Activated CD8-positive, alpha-beta T cell treated with anti-CD3 and anti-CD28 coated beads, Interleukin-2, amount 10 ng/mL, durations not matched to agents 7 days and 5 days (primary cell): ENCODE measurements at regions not wholly inside any gene's neighbourhood (a gene's known extent, or its start where the extent isn't known, plus 50 kb on each side); places are given as distances from the start of the nearest gene placed in this dataset.
A peak's percentile ranks its signal among the peaks of the same experiment; 100 is the strongest.
"Not testable (repeated sequence)": the region's sequence is repeated elsewhere in the genome, so short reads cannot be mapped to it uniquely, and the experiment has no call there.

Experiments
- ATAC-seq: fragments of 150-1000 bp; cut with Tn5 transposase; one replicate; pipeline ENCODE4 v1.10.0; 2021; ENCODE audit warnings: moderate library complexity
- CTCF ChIA-PET: fragments of 350-600 bp; sonication (Branson Sonifier 250); formaldehyde crosslinking; loops from one replicate; lab custom pipeline; 2021; ENCODE audit warnings: antibody characterized with exemption; lab: Charles Lee
- POLR2A ChIA-PET: fragments of 350-600 bp; sonication (Branson Sonifier 250); formaldehyde crosslinking; loops from one replicate; lab custom pipeline; 2021; ENCODE audit warnings: antibody characterized with exemption; lab: Charles Lee
- DNase-seq: peaks from one replicate; pipeline ENCODE4 v3.0.0-alpha.2; 2020
- H3K27ac Mint-ChIP-seq: one replicate; pipeline ENCODE4 v1.8.0; 2021; ENCODE audit warnings: mild to moderate bottlenecking, mixed read lengths
- H3K27me3 Mint-ChIP-seq: one replicate; pipeline ENCODE4 v1.8.0; 2021; ENCODE audit warnings: low read depth, mixed read lengths
- H3K36me3 Mint-ChIP-seq: one replicate; pipeline ENCODE4 v1.8.0; 2021; ENCODE audit warnings: low read depth, mixed read lengths
- H3K4me1 Mint-ChIP-seq: one replicate; pipeline ENCODE4 v1.8.0; 2021; ENCODE audit warnings: low read depth, mixed read lengths
- H3K4me3 Mint-ChIP-seq: one replicate; pipeline ENCODE4 v1.8.0; 2021; ENCODE audit warnings: mild to moderate bottlenecking, mixed read lengths
- H3K9me3 Mint-ChIP-seq: one replicate; pipeline ENCODE4 v1.8.0; 2022; ENCODE audit warnings: mixed read lengths; ENCODE audit not compliant: insufficient read depth

- no peaks in the 10 kb centered on the region for H3K36me3 Mint-ChIP-seq
- H3K27me3 Mint-ChIP-seq: peaks cover 6% of the 10 kb centered on the region
- H3K4me3 Mint-ChIP-seq: no peak overlapping the region
- DNase-seq (no peak), ATAC-seq (no peak)
- CTCF ChIA-PET: interaction anchor here (0.6 to 3.6 kb wide), 2 partner anchors 11 to 194 kb away, joined by 3 to 26 read pairs; no protein-coding TSS in a partner anchor
- H3K27ac Mint-ChIP-seq: no peak overlapping the region
- POLR2A ChIA-PET: no interaction called here
- H3K4me1 Mint-ChIP-seq: no peaks in the 10 kb centered on the region
- H3K9me3 Mint-ChIP-seq: no peaks in the 10 kb centered on the region
Measured at GRCh38 chr3:25844891-25845290, 55.0 kb downstream of the OXSM start.

- ATAC-seq: no peak
- no peak overlapping the region for H3K27ac Mint-ChIP-seq
- ChIA-PET POLR2A (no interaction called here), CTCF (interaction anchor here (0.9 to 3.6 kb wide), 2 partner anchors 10 to 197 kb away, joined by 3 to 26 read pairs; no protein-coding TSS in a partner anchor)
- no peaks in the 10 kb centered on the region for H3K36me3 Mint-ChIP-seq
- no peaks in the 10 kb centered on the region for H3K4me1 Mint-ChIP-seq
- H3K27me3 Mint-ChIP-seq: peaks cover 6% of the 10 kb centered on the region
- no peak overlapping the region for H3K4me3 Mint-ChIP-seq
- no peak for DNase-seq
- H3K9me3 Mint-ChIP-seq: no peaks in the 10 kb centered on the region
Measured at GRCh38 chr3:25846282-25846681, 56.4 kb downstream of the OXSM start.

- Mint-ChIP-seq H3K4me3 (no peak overlapping the region), H3K9me3 (no peaks in the 10 kb centered on the region), H3K4me1 (no peaks in the 10 kb centered on the region), H3K27ac (no peak overlapping the region), H3K36me3 (no peaks in the 10 kb centered on the region), H3K27me3 (peaks cover 3% of the 10 kb centered on the region)
- CTCF ChIA-PET: interaction anchor here (0.6 kb wide), 1 partner anchor 159 kb away, joined by 4 read pairs; no protein-coding TSS in a partner anchor
- POLR2A ChIA-PET: no interaction called here
- DNase-seq (no peak), ATAC-seq (no peak)
Measured at GRCh38 chr3:25849091-25849490, 59.2 kb downstream of the OXSM start.

- no peak overlapping the region for H3K4me3 Mint-ChIP-seq
- H3K4me1 Mint-ChIP-seq: no peaks in the 10 kb centered on the region
- POLR2A ChIA-PET: no interaction called here
- CTCF ChIA-PET: interaction anchor here (0.6 to 1.1 kb wide), 2 partner anchors 127 to 201 kb away, joined by 3 to 4 read pairs; no protein-coding TSS in a partner anchor
- ATAC-seq (no peak), DNase-seq (no peak)
- H3K9me3 Mint-ChIP-seq: no peaks in the 10 kb centered on the region
- peaks cover 3% of the 10 kb centered on the region for H3K27me3 Mint-ChIP-seq
- no peak overlapping the region for H3K27ac Mint-ChIP-seq
- H3K36me3 Mint-ChIP-seq: no peaks in the 10 kb centered on the region
Measured at GRCh38 chr3:25849641-25850385, 59.9 kb downstream of the OXSM start.

- POLR2A ChIA-PET, H3K27ac Mint-ChIP-seq, DNase-seq, H3K4me1 Mint-ChIP-seq, H3K36me3 Mint-ChIP-seq, CTCF ChIA-PET, H3K9me3 Mint-ChIP-seq, H3K27me3 Mint-ChIP-seq, ATAC-seq, H3K4me3 Mint-ChIP-seq: not testable (repeated sequence)
Measured at GRCh38 chr3:25851693-25852259, 61.9 kb downstream of the OXSM start.

GRCh38 chr3:25854214-25854613 is 64.3 kb downstream of the OXSM start:
- Mint-ChIP-seq H3K27me3 (no peaks in the 10 kb centered on the region), H3K4me3 (no peak overlapping the region), H3K9me3 (no peaks in the 10 kb centered on the region), H3K36me3 (no peaks in the 10 kb centered on the region), H3K27ac (no peak overlapping the region), H3K4me1 (peaks cover 5% of the 10 kb centered on the region)
- POLR2A ChIA-PET: no interaction called here
- DNase-seq: no peak
- ATAC-seq: no peak
- CTCF ChIA-PET: interaction anchor here (0.9 to 5.8 kb wide), 10 partner anchors 8 to 261 kb away, joined by 3 to 111 read pairs (median 4); partner anchors contain the start of gene NGLY1

- peaks cover 5% of the 10 kb centered on the region for H3K4me1 Mint-ChIP-seq
- ATAC-seq: no peak
- POLR2A ChIA-PET: no interaction called here
Measured at GRCh38 chr3:25854635-25855034, 64.7 kb downstream of the OXSM start.

GRCh38 chr3:25855266-25855784 is 65.4 kb downstream of the OXSM start:
- ATAC-seq: no peak

More at GRCh38 chr3:25854635-25855034, 64.7 kb downstream of the OXSM start:
- Mint-ChIP-seq H3K27me3 (no peaks in the 10 kb centered on the region), H3K4me3 (no peak overlapping the region), H3K36me3 (no peaks in the 10 kb centered on the region), H3K9me3 (no peaks in the 10 kb centered on the region), H3K27ac (no peak overlapping the region)
- no peak for DNase-seq
- CTCF ChIA-PET: interaction anchor here (1.1 to 5.8 kb wide), 9 partner anchors 9 to 261 kb away, joined by 3 to 111 read pairs (median 4); partner anchors contain the start of gene NGLY1

GRCh38 chr3:25856902-25857518 is 67.1 kb downstream of the OXSM start:
- DNase-seq: peak; percentile 28
- H3K9me3 Mint-ChIP-seq: no peaks in the 10 kb centered on the region
- no peak overlapping the region for H3K27ac Mint-ChIP-seq
- peaks cover 5% of the 10 kb centered on the region for H3K4me1 Mint-ChIP-seq
- H3K27me3 Mint-ChIP-seq: no peaks in the 10 kb centered on the region
- CTCF ChIA-PET: interaction anchor here (0.7 to 5.8 kb wide), 16 partner anchors 9 to 224 kb away, joined by 3 to 111 read pairs (median 4); partner anchors contain the start of gene OXSM
- H3K4me3 Mint-ChIP-seq: no peak overlapping the region
- ATAC-seq: peak; percentile 73
- H3K36me3 Mint-ChIP-seq: no peaks in the 10 kb centered on the region
- POLR2A ChIA-PET: interaction anchor here (1.1 kb wide), 1 partner anchor 209 kb away, joined by 3 read pairs; no protein-coding TSS in a partner anchor

More at GRCh38 chr3:25855266-25855784, 65.4 kb downstream of the OXSM start:
- Mint-ChIP-seq H3K27me3 (no peaks in the 10 kb centered on the region), H3K27ac (no peak overlapping the region), H3K36me3 (no peaks in the 10 kb centered on the region), H3K4me1 (peaks cover 5% of the 10 kb centered on the region), H3K4me3 (no peak overlapping the region), H3K9me3 (no peaks in the 10 kb centered on the region)
- DNase-seq: no peak
- ChIA-PET CTCF (interaction anchor here (1.2 to 5.8 kb wide), 7 partner anchors 9 to 206 kb away, joined by 3 to 111 read pairs (median 6); partner anchors contain the start of gene NGLY1), POLR2A (no interaction called here)

GRCh38 chr3:25861566-25861965 is 71.7 kb downstream of the OXSM start:
- H3K4me1 Mint-ChIP-seq: peaks cover 4% of the 10 kb centered on the region
- CTCF ChIA-PET: interaction anchor here (1.3 kb wide), 2 partner anchors 40 to 211 kb away, joined by 3 read pairs; no protein-coding TSS in a partner anchor
- H3K4me3 Mint-ChIP-seq: no peak overlapping the region
- ATAC-seq (no peak), DNase-seq (no peak)
- H3K9me3 Mint-ChIP-seq: no peaks in the 10 kb centered on the region
- H3K27ac Mint-ChIP-seq: no peak overlapping the region
- no peaks in the 10 kb centered on the region for H3K27me3 Mint-ChIP-seq
- no peaks in the 10 kb centered on the region for H3K36me3 Mint-ChIP-seq
- POLR2A ChIA-PET: no interaction called here

- no peaks in the 10 kb centered on the region for H3K4me1 Mint-ChIP-seq
- DNase-seq (no peak), ATAC-seq (no peak)
- no peak overlapping the region for H3K27ac Mint-ChIP-seq
- ChIA-PET CTCF (interaction anchor here (1.1 to 2.0 kb wide), 3 partner anchors 9 to 213 kb away, joined by 3 to 5 read pairs (median 3); no protein-coding TSS in a partner anchor), POLR2A (no interaction called here)
- H3K4me3 Mint-ChIP-seq: no peak overlapping the region
- H3K9me3 Mint-ChIP-seq: no peaks in the 10 kb centered on the region
- no peaks in the 10 kb centered on the region for H3K36me3 Mint-ChIP-seq
- no peaks in the 10 kb centered on the region for H3K27me3 Mint-ChIP-seq
Measured at GRCh38 chr3:25863011-25863415, 73.1 kb downstream of the OXSM start.
